HepG2 (cell line): ENCODE measurements at regions not wholly inside any gene's neighbourhood (a gene's known extent, or its start where the extent isn't known, plus 50 kb on each side); places are given as distances from the start of the nearest gene placed in this dataset.

Source experiments
- ATAC-seq: fragments of 200-7000 bp; cut with Tn5 transposase; 3 replicates; pipeline ENCODE4 v1.9.1; 2020; ENCODE audit warnings: mild to moderate bottlenecking, moderate library complexity
- BruUV-seq: library from RNA; stranded (reverse); fragments of 400-500 nt; replicated peaks from 2 replicates; lab custom pipeline; 2021; lab: Mats Ljungman, UMichigan
- CTCF ChIA-PET: fragments of 300-600 bp; formaldehyde crosslinking; extraction: SDS; loops from one replicate; lab custom pipeline; 2021; ENCODE audit warnings: low total read pairs, inconsistent platforms, low intra/inter-chr PET ratio; lab: Yijun Ruan, JAX
- POLR2A ChIA-PET: fragments of 350-600 bp; sonication (Branson Sonifier 250); formaldehyde crosslinking; loops from one replicate; lab custom pipeline; 2020; ENCODE audit warnings: antibody characterized with exemption, inconsistent platforms; lab: Yijun Ruan, JAX
- DNase-seq: peaks from one replicate; pipeline ENCODE4 v3.0.0-alpha.2; 2015; ENCODE audit warnings: low spot score
- FAIRE-seq: peaks from 3 replicates; lab custom pipeline; 2011; peaks lifted over from hg19 to GRCh38; lab: Jason Lieb, UNC
- H2AFZ ChIP-seq: one replicate; pipeline ENCODE4 v1.6.1; 2011; ENCODE audit warnings: low read length, inconsistent platforms
- H3K27ac ChIP-seq: fragments of 300-600 bp; 3 replicates; pipeline ENCODE4 v1.8.0; 2011; ENCODE audit warnings: mixed run types, mild to moderate bottlenecking, mixed read lengths, low read length, inconsistent platforms; ENCODE audit not compliant: insufficient read depth; ENCODE audit errors: extremely low read length
- H3K27me3 ChIP-seq, 2 experiments: fragments of 200-600 bp in 1 of 2; 2 replicates in 1 of 2; 3 replicates in 1 of 2; pipeline versions ENCODE4 v1.6.0 to v1.8.0; 2011; ENCODE audit warnings: low read length in 2 of 2, mild to moderate bottlenecking in 2 of 2, moderate library complexity in 2 of 2, inconsistent platforms in 1 of 2; ENCODE audit not compliant: insufficient read depth in 2 of 2, control insufficient read depth in 1 of 2
- H3K36me3 ChIP-seq, 2 experiments: fragments of 200-600 bp in 1 of 2; replicated peaks in 1 of 2; 2 replicates in 1 of 2; 3 replicates in 1 of 2; pipeline versions ENCODE4 v1.5.1 to v1.8.0; 2011; ENCODE audit warnings: low read length in 2 of 2, inconsistent platforms in 1 of 2; ENCODE audit not compliant: insufficient read depth in 2 of 2, control insufficient read depth in 1 of 2
- H3K4me1 ChIP-seq: 2 replicates; pipeline ENCODE4 v1.5.1; 2012; ENCODE audit warnings: low read length, inconsistent platforms; ENCODE audit not compliant: insufficient read depth
- H3K4me2 ChIP-seq: 2 replicates; pipeline ENCODE4 v1.6.0; 2011; ENCODE audit warnings: low read depth, low read length, inconsistent platforms
- H3K4me3 ChIP-seq, 3 experiments: fragments of 200-600 bp in 1 of 3; sonication (generic), shearing (Covaris generic) in 1 of 3; replicated peaks in 1 of 3; 2 replicates each; pipeline ENCODE4 v1.5.1; 2011 to 2016; ENCODE audit warnings: low read length in 3 of 3, inconsistent platforms in 2 of 3, low read depth in 2 of 3, mild to moderate bottlenecking in 2 of 3, control low read depth in 1 of 3, mixed read lengths in 1 of 3; ENCODE audit not compliant: insufficient read depth in 1 of 3
- H3K79me2 ChIP-seq: one replicate; pipeline ENCODE4 v1.6.1; 2011; ENCODE audit warnings: low read length, inconsistent platforms; ENCODE audit not compliant: insufficient read depth
- H3K9ac ChIP-seq: 2 replicates; pipeline ENCODE4 v1.6.0; 2011; ENCODE audit warnings: mild to moderate bottlenecking, low read depth, low read length, inconsistent platforms; ENCODE audit not compliant: insufficient read depth
- H3K9me3 ChIP-seq: 2 replicates; pipeline ENCODE4 v1.5.1; 2012; ENCODE audit warnings: mild to moderate bottlenecking, low read length
- H4K20me1 ChIP-seq: 2 replicates; pipeline ENCODE4 v1.6.0; 2011; ENCODE audit warnings: inconsistent platforms, mild to moderate bottlenecking, low read length, moderate library complexity; ENCODE audit not compliant: insufficient read depth
- ARNT ChIP-seq: fragments of 450-650 bp; IDR thresholded peaks from 2 replicates; pipeline ENCODE4 v1.6.1; 2017
- MAFK ChIP-seq, 2 experiments: IDR thresholded peaks in 1 of 2; conservative IDR thresholded peaks in 1 of 2; 2 replicates each; pipeline ENCODE4 v1.6.1; 2011; ENCODE audit warnings: improper control_type of control experiment in 2 of 2, low read length in 2 of 2
- PHF5A ChIP-seq: IDR thresholded peaks from one replicate; pipeline ENCODE4 v1.6.1; 2018; ENCODE audit warnings: low read depth, missing genetic modification reagents; ENCODE audit not compliant: unreplicated experiment
- PRDM4 ChIP-seq: sonication (generic); formaldehyde crosslinking; IDR thresholded peaks from 2 replicates; pipeline ENCODE4 v1.9.0; 2021; ENCODE audit warnings: missing genetic modification reagents, borderline replicate concordance
- PRMT3 ChIP-seq: sonication (generic); formaldehyde crosslinking; IDR thresholded peaks from 2 replicates; pipeline ENCODE4 v1.8.1; 2022; ENCODE audit warnings: low read depth, mild to moderate bottlenecking, moderate library complexity, missing genetic modification reagents, borderline replicate concordance
- SP1 ChIP-seq, 2 experiments: fragments of 450-650 bp in 1 of 2; sonication (generic) in 1 of 2; formaldehyde crosslinking in 1 of 2; IDR thresholded peaks; 2 replicates each; pipeline versions ENCODE4 v1.4.0 to v1.6.1; 2016 to 2020; ENCODE audit warnings: missing genetic modification reagents in 1 of 2
- SYNCRIP ChIP-seq: fragments of 200-400 bp; formaldehyde crosslinking; IDR thresholded peaks from 2 replicates; pipeline ENCODE4 v1.6.1; 2018; ENCODE audit warnings: mild to moderate bottlenecking, low read depth, low read length; ENCODE audit not compliant: insufficient read depth
- TRIM24 ChIP-seq: sonication (generic); formaldehyde crosslinking; IDR thresholded peaks from 2 replicates; pipeline ENCODE4 v1.8.0; 2022; ENCODE audit warnings: mild to moderate bottlenecking, missing genetic modification reagents
- ZBTB7A ChIP-seq: sonication (generic); formaldehyde crosslinking; IDR thresholded peaks from 2 replicates; pipeline ENCODE4 v1.8.0; 2022; ENCODE audit warnings: mild to moderate bottlenecking, missing genetic modification reagents
- ZFP82 ChIP-seq: sonication (generic); formaldehyde crosslinking; IDR thresholded peaks from 2 replicates; pipeline ENCODE4 v1.5.1; 2020; ENCODE audit warnings: mild to moderate bottlenecking, missing genetic modification reagents, borderline replicate concordance
- ZFP91 ChIP-seq: sonication (generic); formaldehyde crosslinking; IDR thresholded peaks from 2 replicates; pipeline ENCODE4 v1.9.0; 2022; ENCODE audit warnings: missing genetic modification reagents, mild to moderate bottlenecking, borderline replicate concordance
- ZNF138 ChIP-seq: sonication (generic); formaldehyde crosslinking; IDR thresholded peaks from 2 replicates; pipeline ENCODE4 v1.5.0; 2020; ENCODE audit warnings: mild to moderate bottlenecking, low read depth, missing genetic modification reagents
- ZNF205 ChIP-seq: IDR thresholded peaks from 2 replicates; pipeline ENCODE4 v1.6.1; 2018; ENCODE audit warnings: missing biosample characterization, missing genetic modification reagents
- ZNF44 ChIP-seq: sonication (generic); formaldehyde crosslinking; IDR thresholded peaks from 2 replicates; pipeline ENCODE4 v1.5.1; 2020; ENCODE audit warnings: mild to moderate bottlenecking, missing genetic modification reagents
- ZSCAN12 ChIP-seq: sonication (generic); formaldehyde crosslinking; IDR thresholded peaks from 2 replicates; pipeline ENCODE4 v1.9.0; 2021; ENCODE audit warnings: mild to moderate bottlenecking, missing genetic modification reagents
- in situ Hi-C: cut with HindIII; loops from 2 replicates; pipeline ENCODE4 v1.10.0; 2017; ENCODE audit warnings: low pct_unique_long_range_greater_than_20kb; ENCODE audit not compliant: extremely low pct_ligation_motif_present
- intact Hi-C: fragments of 100-400 bp; cut with micrococcal nuclease; formaldehyde crosslinking; loops from one replicate; pipeline ENCODE4 v1.10.0; 2022; ENCODE audit not compliant: unreplicated experiment
- TF ChIP-seq, protein P1 (sequence below): sonication (generic); formaldehyde crosslinking; IDR thresholded peaks from 2 replicates; pipeline ENCODE4 v1.4.0; 2020; ENCODE audit warnings: missing genetic modification reagents
- TF ChIP-seq, protein P2 (sequence below): sonication (generic); formaldehyde crosslinking; IDR thresholded peaks from 2 replicates; pipeline ENCODE4 v1.8.1; 2022; ENCODE audit warnings: mild to moderate bottlenecking, missing genetic modification reagents
- TF ChIP-seq, protein P3 (sequence below): IDR thresholded peaks from 2 replicates; pipeline ENCODE4 v1.6.1; 2012; ENCODE audit warnings: inconsistent platforms

GRCh38 chr5:118126159-118126558 lies 862.2 kb downstream of the DTWD2 start:
- Histone ChIP-seq H3K4me3 (no peak overlapping the region), H3K4me2 (no peak overlapping the region), H4K20me1 (no peaks in the 10 kb centered on the region), H2AFZ (no peak overlapping the region), H3K9ac (no peak overlapping the region), H3K36me3 (no peaks in the 10 kb centered on the region), H3K27ac (no peak overlapping the region), H3K9me3 (no peaks in the 10 kb centered on the region), H3K4me1 (no peaks in the 10 kb centered on the region), H3K27me3 (no peaks in the 10 kb centered on the region), H3K79me2 (no peaks in the 10 kb centered on the region)
- POLR2A ChIA-PET: no interaction called here
- DNase-seq (no peak), FAIRE-seq (no peak), ATAC-seq (no peak)
- BruUV-seq: no TSS peak
- no peak for TF ChIP-seq ZSCAN12 (CRISPR knock-in tag)
- no peak for TF ChIP-seq MAFK (conservative IDR thresholded peaks at IDR 0.05 in 1 of 2, IDR thresholded peaks at IDR 0.05 in 1 of 2; ENCODE audit: low read length in 2 of 2)
- TF ChIP-seq, protein P1, sequence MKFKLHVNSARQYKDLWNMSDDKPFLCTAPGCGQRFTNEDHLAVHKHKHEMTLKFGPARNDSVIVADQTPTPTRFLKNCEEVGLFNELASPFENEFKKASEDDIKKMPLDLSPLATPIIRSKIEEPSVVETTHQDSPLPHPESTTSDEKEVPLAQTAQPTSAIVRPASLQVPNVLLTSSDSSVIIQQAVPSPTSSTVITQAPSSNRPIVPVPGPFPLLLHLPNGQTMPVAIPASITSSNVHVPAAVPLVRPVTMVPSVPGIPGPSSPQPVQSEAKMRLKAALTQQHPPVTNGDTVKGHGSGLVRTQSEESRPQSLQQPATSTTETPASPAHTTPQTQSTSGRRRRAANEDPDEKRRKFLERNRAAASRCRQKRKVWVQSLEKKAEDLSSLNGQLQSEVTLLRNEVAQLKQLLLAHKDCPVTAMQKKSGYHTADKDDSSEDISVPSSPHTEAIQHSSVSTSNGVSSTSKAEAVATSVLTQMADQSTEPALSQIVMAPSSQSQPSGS (CRISPR knock-in tag): no peak
- TF ChIP-seq ZFP91: no peak
- TF ChIP-seq, protein P2, sequence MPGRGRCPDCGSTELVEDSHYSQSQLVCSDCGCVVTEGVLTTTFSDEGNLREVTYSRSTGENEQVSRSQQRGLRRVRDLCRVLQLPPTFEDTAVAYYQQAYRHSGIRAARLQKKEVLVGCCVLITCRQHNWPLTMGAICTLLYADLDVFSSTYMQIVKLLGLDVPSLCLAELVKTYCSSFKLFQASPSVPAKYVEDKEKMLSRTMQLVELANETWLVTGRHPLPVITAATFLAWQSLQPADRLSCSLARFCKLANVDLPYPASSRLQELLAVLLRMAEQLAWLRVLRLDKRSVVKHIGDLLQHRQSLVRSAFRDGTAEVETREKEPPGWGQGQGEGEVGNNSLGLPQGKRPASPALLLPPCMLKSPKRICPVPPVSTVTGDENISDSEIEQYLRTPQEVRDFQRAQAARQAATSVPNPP (CRISPR knock-in tag): no peak
- TF ChIP-seq ZBTB7A (CRISPR knock-in tag): no peak
- TF ChIP-seq ZNF205 (CRISPR knock-in tag): no peak
- no peak for TF ChIP-seq ZNF138 (CRISPR knock-in tag)
- TF ChIP-seq PRMT3 (CRISPR knock-in tag): no peak
- TF ChIP-seq PRDM4 (CRISPR knock-in tag): no peak
- TF ChIP-seq, protein P3, sequence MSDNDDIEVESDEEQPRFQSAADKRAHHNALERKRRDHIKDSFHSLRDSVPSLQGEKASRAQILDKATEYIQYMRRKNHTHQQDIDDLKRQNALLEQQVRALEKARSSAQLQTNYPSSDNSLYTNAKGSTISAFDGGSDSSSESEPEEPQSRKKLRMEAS: no peak
- TF ChIP-seq TRIM24 (CRISPR knock-in tag): no peak
- no peak for TF ChIP-seq ARNT
- TF ChIP-seq ZFP82 (CRISPR knock-in tag): no peak
- no peak for TF ChIP-seq ZNF44
- no peak for TF ChIP-seq SYNCRIP
- no peak for TF ChIP-seq PHF5A (CRISPR knock-in tag)
- no peak for TF ChIP-seq SP1 (IDR thresholded peaks at IDR 0.05)
- TF ChIP-seq SP1 (CRISPR knock-in tag; IDR thresholded peaks at IDR 0.05): no peak
- CTCF ChIA-PET: no interaction called here
- intact Hi-C loops (no loop called here), in situ Hi-C loops (no loop called here)
